Muscle of leg (tissue), 3 donors: ENCODE measurements at regions not wholly inside any gene's neighbourhood (a gene's known extent, or its start where the extent isn't known, plus 50 kb on each side); places are given as distances from the start of the nearest gene placed in this dataset.
A peak's percentile ranks its signal among the peaks of the same experiment; 100 is the strongest.

ENCODE experiments used
- DNase-seq: peaks from one replicate; pipeline ENCODE4 v3.0.0; 2013
- H3K27ac ChIP-seq: one replicate; pipeline ENCODE4 v1.5.1; 2013; ENCODE audit warnings: mild to moderate bottlenecking, low read length, control low read depth
- H3K27me3 ChIP-seq: one replicate; pipeline ENCODE4 v1.6.1; 2013; ENCODE audit warnings: low read length; ENCODE audit not compliant: control insufficient read depth, insufficient read depth
- H3K36me3 ChIP-seq: one replicate; pipeline ENCODE4 v1.6.1; 2013; ENCODE audit warnings: low read length; ENCODE audit not compliant: control insufficient read depth, insufficient read depth
- H3K4me1 ChIP-seq: one replicate; pipeline ENCODE4 v1.6.1; 2013; ENCODE audit warnings: low read length; ENCODE audit not compliant: control insufficient read depth, insufficient read depth
- H3K4me3 ChIP-seq: one replicate; pipeline ENCODE4 v1.5.1; 2013; ENCODE audit warnings: low read length, control low read depth
- H3K9me3 ChIP-seq: replicated peaks from 2 replicates; pipeline ENCODE4 v1.6.1; 2013; ENCODE audit warnings: low read depth, low read length; ENCODE audit not compliant: control insufficient read depth
- WGBS: methylation state at CpG from one replicate; pipeline ENCODE4 v1.1.5; 2013; ENCODE audit warnings: missing lambda C conversion rate; ENCODE audit not compliant: insufficient coverage; 5-methylcytosine and 5-hydroxymethylcytosine counted together

GRCh38 chr15:87215100-87215499 lies 1041.4 kb downstream of the NTRK3 start:
- no peak overlapping the region for H3K27ac ChIP-seq
- no peaks in the 10 kb centered on the region for H3K4me1 ChIP-seq
- no CpG with 5 or more reads among the region's 1 CpG for WGBS
- H3K9me3 ChIP-seq, result no peaks in the 10 kb centered on the region
- no peak overlapping the region for H3K4me3 ChIP-seq
- H3K27me3 ChIP-seq, result no peaks in the 10 kb centered on the region
- H3K36me3 ChIP-seq, result no peaks in the 10 kb centered on the region
- DNase-seq, result no peak

- Histone ChIP-seq H3K4me3 (no peak overlapping the region), H3K36me3 (no peaks in the 10 kb centered on the region), H3K9me3 (no peaks in the 10 kb centered on the region), H3K4me1 (no peaks in the 10 kb centered on the region), H3K27me3 (no peaks in the 10 kb centered on the region), H3K27ac (no peak overlapping the region)
- peak; percentile 30 for DNase-seq
- WGBS, result 55% methylated on average over 4 of the region's 6 CpGs
Measured at GRCh38 chr15:87213626-87214025, 1042.9 kb downstream of the NTRK3 start.

- Histone ChIP-seq H3K36me3 (no peaks in the 10 kb centered on the region), H3K9me3 (no peaks in the 10 kb centered on the region), H3K4me1 (no peaks in the 10 kb centered on the region), H3K27ac (no peak overlapping the region), H3K4me3 (no peak overlapping the region), H3K27me3 (no peaks in the 10 kb centered on the region)
- no CpG with 5 or more reads among the region's 4 CpGs for WGBS
- DNase-seq, result no peak
Measured at GRCh38 chr15:87212041-87212440, 1044.5 kb downstream of the NTRK3 start.

- Histone ChIP-seq H3K36me3 (no peaks in the 10 kb centered on the region), H3K27ac (no peak overlapping the region), H3K27me3 (no peaks in the 10 kb centered on the region), H3K4me1 (no peaks in the 10 kb centered on the region), H3K9me3 (no peaks in the 10 kb centered on the region), H3K4me3 (no peak overlapping the region)
- 60% methylated on average over 1 of the region's 1 CpG for WGBS
- DNase-seq, result no peak
Measured at GRCh38 chr15:87211547-87211946, 1045.0 kb downstream of the NTRK3 start.

GRCh38 chr15:87209891-87210689 lies 1046.4 kb downstream of the NTRK3 start:
- Histone ChIP-seq H3K27me3 (no peaks in the 10 kb centered on the region), H3K4me3 (no peak overlapping the region), H3K27ac (no peak overlapping the region), H3K9me3 (no peaks in the 10 kb centered on the region), H3K36me3 (no peaks in the 10 kb centered on the region), H3K4me1 (no peaks in the 10 kb centered on the region)
- WGBS, result 72% methylated on average over 2 of the region's 3 CpGs
- DNase-seq, result no peak

- no peaks in the 10 kb centered on the region for H3K9me3 ChIP-seq
- H3K4me3 ChIP-seq, result no peak overlapping the region
- no peaks in the 10 kb centered on the region for H3K4me1 ChIP-seq
- no peaks in the 10 kb centered on the region for H3K36me3 ChIP-seq
- H3K27ac ChIP-seq, result no peak overlapping the region
- DNase-seq, result no peak
- H3K27me3 ChIP-seq, result no peaks in the 10 kb centered on the region
Measured at GRCh38 chr15:87207990-87208580, 1048.5 kb downstream of the NTRK3 start.

- Histone ChIP-seq H3K36me3 (no peaks in the 10 kb centered on the region), H3K27ac (no peak overlapping the region), H3K27me3 (no peaks in the 10 kb centered on the region), H3K9me3 (no peaks in the 10 kb centered on the region), H3K4me3 (no peak overlapping the region), H3K4me1 (no peaks in the 10 kb centered on the region)
- no peak for DNase-seq
- WGBS, result no CpG with 5 or more reads among the region's 2 CpGs
Measured at GRCh38 chr15:87207251-87207650, 1049.3 kb downstream of the NTRK3 start.

GRCh38 chr15:87201986-87202385 lies 1054.6 kb downstream of the NTRK3 start:
- Histone ChIP-seq H3K36me3 (no peaks in the 10 kb centered on the region), H3K4me1 (no peaks in the 10 kb centered on the region), H3K9me3 (no peaks in the 10 kb centered on the region), H3K27me3 (no peaks in the 10 kb centered on the region), H3K27ac (no peak overlapping the region), H3K4me3 (no peak overlapping the region)
- no peak for DNase-seq
- WGBS, result no CpG with 5 or more reads among the region's 2 CpGs

- H3K27ac ChIP-seq, result no peak overlapping the region
- H3K36me3 ChIP-seq, result no peaks in the 10 kb centered on the region
- H3K27me3 ChIP-seq, result no peaks in the 10 kb centered on the region
- H3K4me1 ChIP-seq, result no peaks in the 10 kb centered on the region
- DNase-seq, result no peak
- 80% methylated on average over 1 of the region's 2 CpGs for WGBS
- no peak overlapping the region for H3K4me3 ChIP-seq
- no peaks in the 10 kb centered on the region for H3K9me3 ChIP-seq
Measured at GRCh38 chr15:87200149-87200548, 1056.4 kb downstream of the NTRK3 start.

GRCh38 chr15:87197981-87198380 lies 1058.6 kb downstream of the NTRK3 start:
- H3K4me3 ChIP-seq, result no peak overlapping the region
- H3K9me3 ChIP-seq, result no peaks in the 10 kb centered on the region
- H3K27ac ChIP-seq, result no peak overlapping the region
- H3K36me3 ChIP-seq, result no peaks in the 10 kb centered on the region
- WGBS, result 92% methylated on average over 2 of the region's 3 CpGs
- H3K4me1 ChIP-seq, result no peaks in the 10 kb centered on the region
- no peaks in the 10 kb centered on the region for H3K27me3 ChIP-seq
- no peak for DNase-seq
